GM18858 (cell line): ENCODE measurements at regions not wholly inside any gene's neighbourhood (a gene's known extent, or its start where the extent isn't known, plus 50 kb on each side); places are given as distances from the start of the nearest gene placed in this dataset.
"Not testable (repeated sequence)": the region's sequence is repeated elsewhere in the genome, so short reads cannot be mapped to it uniquely, and the experiment has no call there.

Experiments used
- ATAC-seq: cut with Tn5 transposase; IDR thresholded peaks from one replicate; pipeline ENCODE4 v1.9.1; 2021; ENCODE audit not compliant: unreplicated experiment

- ATAC-seq, result no peak
Observed at GRCh38 chr2:78132391-78133370, 610.5 kb upstream of the LRRTM4 start.

- ATAC-seq, result no peak
Observed at GRCh38 chr2:78145395-78145996, 623.3 kb upstream of the LRRTM4 start.

- ATAC-seq, result no peak
Observed at GRCh38 chr2:78145997-78146722, 624.0 kb upstream of the LRRTM4 start.

- no peak for ATAC-seq
Observed at GRCh38 chr2:78147466-78147865, 625.3 kb upstream of the LRRTM4 start.

- ATAC-seq, result no peak
Observed at GRCh38 chr2:78154586-78154985, 632.4 kb upstream of the LRRTM4 start.

DNA sequence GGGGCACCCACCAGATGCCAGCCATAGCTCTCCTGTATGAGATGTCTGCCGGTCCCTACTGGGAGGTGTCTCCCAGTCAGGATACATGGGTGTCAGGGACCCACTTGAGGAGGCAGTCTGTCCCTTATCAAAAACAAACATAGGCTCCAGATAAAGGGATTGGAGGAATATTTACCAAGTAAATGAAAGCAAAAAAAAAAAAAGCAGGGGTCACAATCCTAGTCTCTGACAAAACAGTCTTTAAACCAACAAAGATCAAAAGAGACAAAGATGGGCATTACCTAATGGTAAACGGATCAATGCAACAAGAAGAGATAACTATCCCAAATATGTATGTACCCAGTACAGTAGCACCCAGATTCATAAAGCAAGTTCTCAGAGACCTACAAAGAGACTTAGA is 640.0 kb upstream of the LRRTM4 start:
- ATAC-seq, result no peak

DNA sequence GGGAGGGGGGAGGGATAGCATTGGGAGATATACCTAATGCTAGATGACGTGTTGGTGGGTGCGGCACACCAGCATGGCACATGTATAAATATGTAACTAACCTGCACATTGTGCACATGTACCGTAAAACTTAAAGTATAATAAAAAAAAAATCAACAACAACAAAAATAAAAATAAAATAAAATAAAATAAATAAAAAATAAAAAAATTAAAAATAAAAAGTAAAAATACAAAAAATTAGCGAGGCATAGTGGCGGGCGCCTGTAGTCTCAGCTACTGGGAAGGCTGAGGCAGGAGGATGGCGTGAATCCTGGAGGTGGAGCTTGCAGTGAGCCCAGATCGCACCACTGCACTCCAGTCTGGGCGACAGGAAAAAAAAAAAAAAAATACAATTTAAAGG is 650.0 kb upstream of the LRRTM4 start:
- not testable (repeated sequence) for ATAC-seq

DNA sequence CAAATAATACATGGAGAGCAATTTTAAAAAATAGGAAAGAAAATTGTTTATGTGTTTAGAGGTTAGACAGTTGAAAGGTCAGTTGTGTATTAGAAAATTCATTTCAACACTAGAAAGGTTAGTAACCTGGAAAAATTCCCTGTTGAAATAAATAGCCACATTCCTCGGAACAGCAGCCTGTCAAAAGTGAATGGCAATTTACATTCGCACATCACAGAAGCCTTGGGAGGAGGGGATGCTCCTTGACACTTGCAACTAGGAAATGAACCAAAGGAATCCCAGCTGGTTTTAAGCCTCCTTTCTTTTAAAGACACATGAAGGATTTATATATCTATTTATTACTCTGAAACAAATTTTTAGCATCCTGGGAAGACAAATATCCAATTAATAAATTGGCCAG is 653.5 kb upstream of the LRRTM4 start:
- no peak for ATAC-seq

DNA sequence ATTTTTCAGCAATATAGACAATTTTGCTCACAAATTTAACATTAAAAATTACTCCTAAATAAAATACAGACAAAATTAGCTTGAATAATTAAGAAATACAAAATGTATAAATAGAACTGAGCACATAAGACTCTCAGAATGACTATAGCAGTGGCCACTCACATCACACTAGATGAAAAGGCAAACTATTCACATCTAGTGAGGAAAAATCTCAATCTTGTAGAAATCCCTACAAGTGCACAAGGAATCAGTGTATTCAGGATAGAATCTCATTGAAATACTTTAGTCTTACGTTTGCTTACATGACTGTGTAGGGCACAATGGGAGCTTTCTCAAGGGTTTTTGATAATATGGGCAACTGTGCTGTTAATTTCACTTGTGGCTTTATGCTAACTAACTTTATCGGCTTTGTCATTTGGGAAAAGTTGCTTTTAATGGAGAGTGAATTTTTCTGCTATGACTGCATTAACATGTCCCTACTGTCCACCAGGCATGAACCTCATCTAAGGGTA is 678.9 kb upstream of the LRRTM4 start:
- ATAC-seq, result no peak

GRCh38 chr2:78202366-78202765 is 680.2 kb upstream of the LRRTM4 start:
- ATAC-seq, result no peak

- no peak for ATAC-seq
Observed at GRCh38 chr2:78202986-78203670, 681.0 kb upstream of the LRRTM4 start.

DNA sequence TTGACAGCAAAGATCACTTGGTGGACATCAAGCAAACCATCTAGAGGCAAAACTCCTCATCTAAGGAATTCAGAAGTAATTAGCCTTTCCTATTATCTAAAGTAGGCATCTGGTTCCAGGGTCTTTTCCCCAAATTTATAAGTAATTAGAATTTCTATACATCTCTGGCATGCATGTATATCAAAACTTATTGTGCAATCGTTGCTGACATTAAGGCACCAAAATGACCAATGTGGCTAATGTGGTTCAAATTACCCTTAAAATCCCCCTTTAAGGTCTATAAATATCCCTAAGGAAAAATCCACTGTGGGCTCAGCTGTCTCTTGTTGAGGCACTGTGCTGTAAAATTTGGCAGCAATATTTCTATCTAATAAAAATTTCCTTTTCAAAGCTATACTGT is 695.9 kb upstream of the LRRTM4 start:
- ATAC-seq, result no peak

DNA sequence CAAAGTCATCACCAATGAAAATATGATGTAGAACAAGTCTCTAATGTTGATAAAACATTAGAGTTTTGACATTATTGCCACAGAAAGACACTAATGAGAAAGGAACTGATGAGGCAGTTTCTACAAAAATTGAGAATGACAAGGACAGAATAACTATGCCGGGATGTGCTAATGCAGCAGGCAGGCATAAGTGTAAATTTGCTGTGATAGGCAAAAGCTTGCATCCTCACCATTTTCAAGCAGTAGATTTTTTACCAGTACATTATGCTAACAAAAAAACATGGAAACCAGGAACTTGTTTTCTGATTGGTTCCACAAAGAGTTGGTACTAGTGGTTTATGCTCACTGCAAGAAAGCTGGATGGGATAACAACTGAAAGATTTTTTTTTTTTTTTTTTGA is 715.5 kb upstream of the LRRTM4 start:
- ATAC-seq, result no peak

DNA sequence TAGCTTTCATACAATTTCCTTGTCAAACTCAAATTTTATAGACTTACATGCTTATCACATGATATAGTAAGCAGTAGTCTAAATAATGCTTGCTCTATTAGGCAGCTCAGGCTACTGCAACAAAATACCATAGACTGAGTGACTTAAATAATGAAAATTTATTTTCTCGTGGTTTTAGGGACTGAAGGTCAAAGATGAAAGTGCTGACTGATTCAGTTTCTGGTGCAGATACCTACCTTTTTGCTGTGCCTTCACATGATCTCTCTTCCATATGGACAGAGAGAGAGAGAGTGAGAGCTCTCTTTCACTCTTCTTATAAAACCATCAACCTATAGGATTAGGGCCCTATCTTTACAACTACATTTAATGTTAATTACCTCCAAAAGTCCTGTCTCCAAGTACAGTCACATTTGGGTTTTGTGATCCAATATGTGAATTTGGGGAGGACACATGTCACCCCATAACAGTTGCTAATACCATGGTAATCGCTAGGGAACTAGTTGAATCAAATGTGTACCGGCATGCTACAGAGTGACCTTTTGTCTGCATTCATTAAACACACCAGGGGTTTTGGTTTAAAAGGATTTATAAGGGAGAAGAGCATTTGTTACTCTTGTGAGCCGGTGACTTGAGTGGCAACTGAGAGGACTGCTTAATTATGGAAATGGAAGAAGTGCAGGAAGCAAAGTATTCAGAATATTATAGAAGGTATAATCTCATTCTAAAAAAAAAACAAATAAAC is 723.4 kb upstream of the LRRTM4 start:
- no peak for ATAC-seq

DNA sequence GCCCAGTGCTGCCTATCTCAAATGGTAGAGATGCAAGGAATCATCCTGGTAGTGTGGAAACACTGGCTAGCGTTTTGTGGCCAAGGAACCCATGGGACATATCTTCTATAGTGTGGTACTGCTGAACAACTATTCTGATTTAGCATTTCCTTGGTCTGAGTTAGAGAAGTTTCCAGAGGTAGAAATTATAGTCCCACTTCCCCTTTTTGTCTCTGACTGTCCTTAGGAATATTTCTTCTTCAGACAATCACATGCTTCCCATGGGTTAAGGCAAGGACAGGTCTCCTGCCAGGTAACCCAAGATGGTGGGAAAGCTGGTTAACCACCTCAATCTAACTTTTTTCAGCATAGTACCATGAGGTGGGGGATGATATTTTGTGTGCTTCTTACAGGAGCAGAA is 729.5 kb upstream of the LRRTM4 start:
- no peak for ATAC-seq

- no peak for ATAC-seq
Observed at GRCh38 chr2:78260861-78261260, 738.7 kb upstream of the LRRTM4 start.

GRCh38 chr2:78261454-78261853 is 739.3 kb upstream of the LRRTM4 start:
- no peak for ATAC-seq

DNA sequence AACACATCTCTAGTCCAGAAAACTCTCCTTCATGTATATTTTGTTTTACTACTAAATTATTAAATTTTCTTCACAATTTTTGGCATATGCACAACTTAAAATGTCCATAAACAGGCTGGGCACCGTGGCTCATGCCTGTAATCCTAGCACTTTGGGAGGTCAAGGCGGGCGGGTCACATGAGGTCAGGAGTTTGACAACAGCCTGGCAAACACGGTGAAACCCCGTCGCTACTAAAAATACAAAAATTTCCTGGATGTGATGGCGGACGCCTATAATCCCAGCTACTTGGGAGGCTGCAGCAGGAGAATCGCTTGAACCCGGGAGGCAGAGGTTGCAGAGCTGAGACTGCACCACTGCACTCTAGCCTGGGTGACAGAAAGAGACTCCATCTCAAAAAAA is 739.9 kb upstream of the LRRTM4 start:
- not testable (repeated sequence) for ATAC-seq

DNA sequence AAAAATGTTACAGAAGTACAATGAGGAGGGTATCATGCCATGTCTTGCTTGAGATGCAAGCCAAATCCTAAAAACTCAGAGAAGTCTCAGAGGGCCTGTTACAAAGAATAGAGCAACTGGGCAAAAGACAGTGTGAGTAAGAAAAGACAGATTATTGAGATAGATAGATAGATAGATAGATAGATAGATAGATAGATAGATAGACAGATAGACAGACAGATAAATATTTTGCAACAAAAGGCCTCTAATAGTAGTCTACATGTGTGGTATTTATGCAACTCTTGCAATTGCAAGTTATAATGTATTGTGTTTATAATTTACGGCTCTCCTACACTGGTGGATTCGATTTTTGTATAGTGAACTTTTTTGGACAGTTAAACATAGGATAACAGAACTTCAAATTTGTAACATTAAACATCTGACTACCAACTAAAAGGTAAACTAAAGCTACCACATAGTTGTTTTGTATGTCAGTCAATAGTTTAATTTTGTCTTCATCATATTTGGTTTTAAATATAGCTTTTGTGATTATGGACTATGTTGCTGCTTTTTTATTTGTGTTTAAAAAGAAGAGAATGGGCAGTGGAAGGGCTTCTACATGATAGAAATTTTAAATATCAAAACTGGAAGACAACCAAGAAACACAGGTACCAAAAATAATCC is 740.7 kb upstream of the LRRTM4 start:
- no peak for ATAC-seq

DNA sequence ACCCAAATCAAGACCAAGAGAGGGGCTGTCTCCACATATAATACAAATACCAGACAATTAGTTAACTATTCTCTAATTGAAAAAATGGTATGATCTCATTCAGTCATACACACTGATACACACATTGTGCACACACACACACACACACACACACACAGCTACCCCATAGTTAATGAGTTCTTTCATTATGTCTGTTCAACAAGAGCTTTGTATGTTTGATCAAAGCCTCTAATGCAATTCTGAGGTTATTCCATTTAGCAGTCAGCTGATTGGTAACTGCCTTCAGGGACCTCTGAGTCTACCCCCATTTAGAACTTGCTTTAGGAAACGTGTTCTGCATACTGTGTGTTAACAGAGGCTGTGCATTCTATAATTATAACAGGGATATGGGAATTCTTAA is 741.4 kb upstream of the LRRTM4 start:
- ATAC-seq, result no peak
